T follicular helper cell (primary cell): ENCODE measurements at regions not wholly inside any gene's neighbourhood (a gene's known extent, or its start where the extent isn't known, plus 50 kb on each side); places are given as distances from the start of the nearest gene placed in this dataset.

Experiments
- DNase-seq: peaks from one replicate; pipeline ENCODE4 v3.0.0-alpha.2; 2020; ENCODE audit warnings: low read depth

DNA sequence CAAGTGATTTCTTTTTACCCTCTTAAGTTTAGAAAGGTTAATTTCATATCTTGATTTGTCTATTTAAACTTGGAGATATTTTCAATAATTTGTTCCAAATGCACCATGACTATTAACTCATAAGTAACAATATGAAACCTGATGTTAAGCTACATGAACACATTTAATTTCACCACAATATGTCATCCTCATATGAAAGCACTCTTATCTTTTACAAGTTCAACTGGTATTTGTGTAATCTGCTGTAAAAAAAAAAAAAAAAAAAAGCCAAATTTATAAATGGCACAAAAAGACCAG, 110.4 kb downstream of the HFE start:
- no peak for DNase-seq

GRCh38 chr6:26197933-26198721, 110.9 kb downstream of the HFE start:
- DNase-seq = no peak

DNA sequence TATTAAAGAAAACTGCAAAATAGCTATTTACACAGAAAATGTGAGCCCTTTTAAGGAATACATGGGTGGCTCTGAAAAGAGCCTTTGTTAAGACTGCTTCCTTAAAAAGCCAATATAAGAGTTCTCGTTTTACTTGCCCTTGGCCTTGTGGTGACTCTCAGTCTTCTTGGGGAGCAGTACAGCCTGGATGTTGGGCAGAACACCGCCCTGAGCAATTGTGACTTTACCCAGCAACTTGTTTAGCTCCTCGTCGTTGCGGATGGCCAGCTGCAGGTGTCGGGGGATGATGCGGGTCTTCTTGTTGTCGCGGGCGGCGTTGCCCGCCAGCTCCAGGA, 111.5 kb downstream of the HFE start:
- DNase-seq = no peak

DNA sequence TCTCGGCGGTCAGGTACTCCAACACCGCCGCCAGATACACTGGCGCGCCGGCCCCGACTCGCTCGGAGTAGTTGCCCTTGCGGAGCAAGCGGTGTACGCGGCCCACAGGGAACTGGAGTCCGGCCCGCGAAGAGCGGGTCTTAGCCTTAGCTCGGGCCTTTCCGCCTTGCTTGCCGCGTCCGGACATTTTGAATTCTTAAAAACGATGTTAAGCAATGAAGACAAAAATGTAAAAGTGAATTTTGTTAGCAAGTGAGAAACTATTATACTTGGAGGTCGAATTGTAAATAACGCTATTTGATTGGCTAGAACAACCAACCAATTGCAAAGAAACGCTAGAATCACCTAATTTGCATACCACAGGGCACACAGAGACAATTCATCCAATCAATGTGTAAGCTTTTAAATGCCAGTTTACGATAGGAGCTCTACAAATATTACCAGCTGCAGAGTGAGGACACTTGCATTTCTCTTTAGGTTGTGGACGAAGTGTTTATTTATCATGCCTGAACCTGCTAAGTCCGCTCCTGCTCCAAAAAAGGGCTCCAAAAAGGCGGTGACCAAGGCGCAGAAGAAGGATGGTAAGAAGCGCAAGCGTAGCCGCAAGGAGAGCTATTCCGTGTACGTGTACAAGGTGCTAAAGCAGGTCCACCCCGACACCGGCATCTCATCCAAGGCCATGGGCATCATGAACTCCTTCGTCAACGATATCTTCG, 112.0 kb downstream of the HFE start:
- DNase-seq = peak; percentile 48

DNA sequence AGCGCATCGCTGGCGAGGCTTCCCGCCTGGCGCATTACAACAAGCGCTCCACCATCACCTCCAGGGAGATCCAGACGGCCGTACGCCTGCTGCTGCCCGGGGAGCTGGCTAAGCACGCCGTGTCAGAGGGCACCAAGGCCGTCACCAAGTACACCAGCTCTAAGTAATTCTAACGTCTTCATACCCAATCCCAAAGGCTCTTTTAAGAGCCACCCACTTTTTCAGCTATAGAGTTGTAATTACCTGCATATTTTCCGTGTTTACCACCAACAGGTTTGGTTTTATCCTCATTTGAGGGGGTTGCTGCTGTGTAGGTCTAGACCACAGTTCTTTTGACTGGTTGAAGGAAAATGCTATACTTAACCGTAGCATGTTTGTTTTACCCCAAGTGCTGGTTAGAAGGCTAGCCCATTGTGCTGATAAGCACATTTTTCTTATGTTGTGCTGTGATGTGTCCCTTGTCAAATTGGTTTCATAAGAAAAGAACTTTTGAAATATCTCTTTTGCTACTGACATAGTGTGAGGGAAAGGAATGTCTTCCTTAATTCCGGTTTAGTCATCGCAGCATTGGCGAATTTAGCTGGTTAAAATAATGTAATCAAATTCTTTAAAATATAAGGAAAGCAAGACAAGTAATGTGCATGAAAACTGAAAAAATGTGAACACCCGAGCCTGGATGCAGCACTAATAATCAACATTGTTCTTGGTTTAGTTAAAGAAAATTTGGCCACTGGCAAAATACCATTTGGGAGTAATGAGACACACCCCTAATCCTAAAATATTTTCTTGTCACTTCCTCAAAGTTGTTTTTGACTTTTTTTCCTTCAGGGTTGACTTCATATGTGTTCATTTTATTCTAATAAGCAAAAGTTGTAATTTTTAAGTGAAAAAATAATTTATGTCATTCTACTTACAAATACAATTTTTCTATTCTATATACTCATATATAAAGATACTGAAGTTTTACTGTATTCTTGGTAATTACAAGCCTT, 112.8 kb downstream of the HFE start:
- DNase-seq = no peak

GRCh38 chr6:26200918-26201721, 113.9 kb downstream of the HFE start:
- no peak for DNase-seq

GRCh38 chr6:26202201-26202611, 115.0 kb downstream of the HFE start:
- DNase-seq = no peak

DNA sequence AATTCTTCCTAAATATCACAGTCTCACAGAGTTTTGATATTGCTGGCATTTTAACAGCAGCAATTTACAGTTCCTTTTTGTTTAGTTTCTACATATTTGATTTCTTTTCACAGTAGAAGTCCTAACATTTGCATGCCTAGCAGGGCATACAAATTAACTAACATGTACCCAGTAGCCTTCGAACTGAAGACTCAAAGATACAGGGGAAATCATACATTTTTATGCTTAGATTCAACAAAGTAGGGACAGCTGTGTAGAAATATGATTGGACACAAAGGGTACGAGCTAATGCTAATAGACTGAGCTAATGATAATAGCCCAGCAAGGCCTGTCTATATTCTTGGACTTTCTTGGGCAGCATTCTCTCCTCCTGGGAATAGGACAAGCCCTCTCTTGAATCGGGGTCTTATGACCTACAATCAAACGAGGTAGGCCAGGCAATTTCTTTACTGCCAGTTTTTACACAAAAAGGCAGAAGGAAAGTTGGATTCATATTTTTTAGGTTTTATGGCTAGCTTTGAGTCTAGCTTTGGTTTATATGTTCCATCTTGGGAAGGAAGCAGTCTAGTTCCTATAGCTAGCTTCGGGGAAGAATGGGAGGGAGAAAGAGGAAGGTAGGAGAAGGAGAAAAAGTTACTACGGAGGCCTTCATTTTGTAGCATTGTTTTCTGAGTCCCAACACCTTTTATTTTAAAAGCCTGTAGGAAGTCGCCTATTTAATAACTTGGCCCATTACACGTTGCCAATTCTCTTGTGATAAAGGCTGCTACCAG, 115.8 kb downstream of the HFE start:
- DNase-seq = no peak

- DNase-seq = peak; percentile 86
These were observed 117.3 kb downstream of the HFE start for GRCh38 chr6:26204332-26205160.

DNA sequence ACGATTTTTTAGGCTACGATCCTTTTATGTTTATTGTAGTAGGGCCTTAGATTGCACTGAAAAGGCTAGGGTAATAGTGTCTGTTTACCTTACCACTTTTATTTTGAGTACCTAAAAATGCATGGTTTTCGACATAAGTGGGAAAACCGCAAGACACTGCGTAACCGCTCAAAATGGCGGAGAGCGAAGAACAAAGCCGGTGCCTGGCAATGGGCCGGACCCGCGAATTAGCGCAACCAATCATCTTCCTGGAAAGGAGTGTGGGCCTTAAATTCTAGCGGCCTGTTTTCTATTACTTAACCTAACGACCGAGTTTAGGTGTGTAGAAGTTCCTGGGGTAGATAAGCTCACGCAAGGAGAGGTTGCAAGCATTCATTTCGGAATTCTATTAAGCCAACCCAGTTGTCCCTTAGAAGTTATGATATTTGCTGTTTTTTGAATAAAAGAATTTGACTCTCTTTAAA, 118.0 kb downstream of the HFE start:
- DNase-seq = peak; percentile 78

GRCh38 chr6:26205625-26206574, 118.7 kb downstream of the HFE start:
- DNase-seq = no peak

DNA sequence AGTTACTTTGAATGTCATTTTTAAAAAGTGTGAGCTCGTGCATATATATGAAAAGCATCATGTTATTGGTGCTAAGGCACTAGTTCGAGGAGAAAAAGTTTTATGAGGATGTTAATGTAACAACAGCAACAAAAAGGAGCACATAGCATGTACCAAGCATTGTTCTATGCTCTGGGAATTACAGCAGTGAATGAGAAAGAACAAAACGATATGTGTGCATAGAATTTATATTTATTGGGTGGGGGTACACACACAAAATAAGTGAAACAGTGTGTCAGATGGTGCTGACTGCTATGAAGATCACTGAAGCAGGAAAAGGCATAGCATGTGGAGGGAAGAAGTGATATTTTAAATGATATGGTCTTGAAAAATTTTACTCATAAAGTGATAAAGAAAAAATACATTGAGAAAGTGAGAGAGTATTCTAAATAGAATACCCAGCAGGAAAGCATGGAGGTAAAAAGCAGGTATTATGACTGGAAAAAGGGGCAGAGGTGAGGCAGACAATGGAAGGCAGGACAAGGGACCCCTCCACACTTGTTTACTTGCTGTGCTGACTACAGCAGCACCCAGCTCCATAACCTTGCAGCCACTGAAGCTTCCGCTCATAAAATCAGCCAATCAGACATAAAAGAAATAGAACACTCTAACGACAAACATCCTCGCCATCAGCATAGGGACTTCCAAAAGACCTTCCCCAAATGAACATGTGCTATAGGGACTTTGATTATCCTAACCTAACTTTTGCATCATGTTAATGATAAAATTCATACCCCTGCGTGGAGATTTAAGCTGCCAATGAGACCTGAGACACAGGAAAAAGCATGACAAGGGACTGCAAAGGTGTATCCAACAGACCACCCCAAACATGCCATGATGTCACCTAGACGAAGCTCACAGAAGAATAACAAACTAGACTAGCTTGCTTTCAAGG, 119.9 kb downstream of the HFE start:
- no peak for DNase-seq

DNA sequence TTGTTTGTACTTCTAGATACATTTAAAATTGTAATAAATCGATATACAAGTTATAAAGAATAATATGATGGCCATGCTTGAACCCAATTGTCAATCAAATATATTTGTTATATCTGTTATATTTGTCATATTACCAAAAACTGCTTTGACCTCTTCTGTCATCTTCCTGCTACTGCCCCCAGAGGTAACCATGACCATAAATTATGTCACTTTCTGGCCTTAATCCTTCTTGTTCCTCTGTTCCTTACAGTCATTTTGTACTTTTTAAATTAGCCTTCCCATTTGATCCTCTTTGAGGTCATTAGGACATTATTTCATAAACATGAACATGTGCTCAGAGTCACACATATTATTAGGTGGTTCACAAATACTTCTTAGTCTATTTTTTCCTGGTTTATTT, 124.7 kb downstream of the HFE start:
- DNase-seq = no peak

GRCh38 chr6:26213334-26214075, 126.3 kb downstream of the HFE start:
- DNase-seq = no peak

- no peak for DNase-seq
These were observed 127.8 kb downstream of the HFE start for GRCh38 chr6:26214803-26215584.
